Right kidney (tissue), 1 donor: ENCODE measurements at regions not wholly inside any gene's neighbourhood (a gene's known extent, or its start where the extent isn't known, plus 50 kb on each side); places are given as distances from the start of the nearest gene placed in this dataset.

Source experiments
- DNase-seq: peaks from one replicate; pipeline ENCODE4 v3.0.0-alpha.2; 2016

- no peak for DNase-seq
Observed at GRCh38 chr18:29653671-29654215, 1388.8 kb downstream of the DSC3 start.

GRCh38 chr18:29652797-29653196 lies 1389.7 kb downstream of the DSC3 start:
- DNase-seq = no peak

DNA sequence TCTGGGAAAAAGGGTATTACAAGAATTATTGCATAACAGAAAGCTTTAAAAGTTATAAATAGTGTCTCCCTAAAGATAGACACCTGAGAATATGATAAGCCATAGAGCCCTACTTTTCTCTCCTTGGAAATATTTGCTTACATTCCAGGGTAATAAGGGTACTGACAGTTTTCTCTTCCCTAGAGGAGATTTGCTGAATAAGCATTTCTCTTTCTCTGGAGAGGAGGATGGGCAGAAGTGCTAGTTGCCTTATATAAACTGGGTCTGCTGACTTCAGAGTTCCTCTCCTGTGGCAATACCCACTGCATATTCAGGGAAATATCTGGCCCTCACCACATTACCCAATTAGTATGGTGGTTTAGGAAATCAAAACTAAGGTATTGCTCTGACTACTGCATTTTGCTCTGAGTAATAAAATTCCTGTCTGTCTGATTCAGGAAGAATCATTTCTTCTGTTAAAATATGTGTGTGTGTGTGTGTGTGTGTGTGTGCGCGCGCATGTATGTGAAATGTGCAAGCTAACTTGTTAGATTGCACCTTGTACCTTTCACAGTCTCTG lies 1391.3 kb downstream of the DSC3 start:
- no peak for DNase-seq

DNA sequence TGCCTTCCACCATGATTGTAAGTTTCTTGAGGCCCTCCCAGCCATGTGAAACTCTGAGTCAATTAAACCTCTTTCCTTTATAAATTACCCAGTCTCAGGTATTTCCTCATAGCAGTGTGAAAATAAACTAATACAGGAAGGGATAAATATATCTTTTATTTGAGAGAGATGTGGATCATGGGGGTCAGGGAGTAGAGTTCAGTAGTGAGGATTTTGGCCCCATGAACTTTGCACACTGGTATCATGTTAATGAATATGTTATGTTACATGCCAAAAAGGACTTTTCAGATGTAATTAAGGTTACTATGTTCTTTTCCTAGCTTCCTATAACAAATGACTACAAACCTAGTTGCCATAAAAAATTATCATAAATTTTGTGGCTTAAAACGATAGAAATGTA lies 1393.7 kb downstream of the DSC3 start:
- no peak for DNase-seq

DNA sequence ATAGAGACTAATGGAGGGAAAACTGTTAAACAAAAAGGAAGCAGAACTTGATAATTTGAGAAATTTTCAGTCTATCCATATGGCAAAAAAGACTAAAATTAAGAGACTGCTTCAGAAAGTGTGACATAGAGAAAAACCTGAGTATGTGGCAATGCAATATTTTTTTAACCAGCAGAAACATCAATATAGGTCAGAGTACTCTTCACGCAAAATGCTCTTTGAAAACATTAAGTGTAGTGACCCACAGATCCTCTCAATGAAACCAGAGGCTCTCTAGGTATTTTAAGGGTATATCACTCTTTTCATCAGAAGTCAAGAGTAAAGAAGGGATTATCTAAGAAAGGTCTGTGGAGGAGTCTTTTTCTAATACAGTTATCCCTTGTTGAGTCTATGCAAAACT lies 1394.8 kb downstream of the DSC3 start:
- no peak for DNase-seq

GRCh38 chr18:29644276-29644675 lies 1398.3 kb downstream of the DSC3 start:
- no peak for DNase-seq

GRCh38 chr18:29629493-29630036 lies 1413.0 kb downstream of the DSC3 start:
- no peak for DNase-seq

- DNase-seq = no peak
Observed at GRCh38 chr18:29626094-29626493, 1416.4 kb downstream of the DSC3 start.

DNA sequence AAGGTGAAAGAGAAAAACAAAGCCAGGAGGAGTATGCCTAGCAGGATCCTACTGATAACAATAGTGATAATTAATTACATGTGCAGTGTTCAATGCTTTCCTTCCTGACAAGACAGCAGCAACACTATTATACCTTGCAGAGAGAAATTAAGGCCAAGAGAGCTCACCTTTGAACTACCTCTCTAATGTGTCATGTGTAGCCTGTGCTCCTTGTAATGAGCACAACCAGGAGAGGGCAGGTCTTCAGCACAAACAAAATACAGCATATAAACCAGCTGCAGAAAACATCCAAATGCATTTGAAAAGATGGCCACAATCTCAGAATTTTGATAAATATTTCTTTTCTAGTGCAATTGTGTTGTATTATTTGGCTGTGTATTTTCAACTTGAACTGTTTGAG lies 1425.7 kb downstream of the DSC3 start:
- no peak for DNase-seq

- DNase-seq = no peak
Observed at GRCh38 chr18:29608982-29609381, 1432.1 kb upstream of the CDH2 start.

DNA sequence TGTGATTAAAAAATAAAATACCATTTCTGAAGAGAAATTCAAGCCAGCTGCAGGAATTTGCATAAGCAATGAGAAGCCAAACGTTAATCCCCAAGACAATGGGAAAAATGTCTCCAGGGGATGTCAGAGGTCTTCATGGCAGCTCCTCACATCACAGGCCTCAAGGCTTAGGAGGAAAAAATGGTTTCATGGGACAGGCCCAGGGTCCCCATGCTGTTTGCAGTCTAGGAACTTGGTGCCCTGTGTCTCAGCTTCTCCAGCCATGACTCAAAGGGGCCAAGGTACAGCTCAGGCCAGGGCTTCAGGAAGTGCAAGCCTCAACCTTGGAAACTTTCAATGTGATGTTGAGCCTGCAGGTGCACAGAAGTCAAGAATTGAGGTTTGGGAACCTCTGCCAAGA lies 1428.4 kb upstream of the CDH2 start:
- DNase-seq = no peak

GRCh38 chr18:29596959-29597358 lies 1420.0 kb upstream of the CDH2 start:
- no peak for DNase-seq

DNA sequence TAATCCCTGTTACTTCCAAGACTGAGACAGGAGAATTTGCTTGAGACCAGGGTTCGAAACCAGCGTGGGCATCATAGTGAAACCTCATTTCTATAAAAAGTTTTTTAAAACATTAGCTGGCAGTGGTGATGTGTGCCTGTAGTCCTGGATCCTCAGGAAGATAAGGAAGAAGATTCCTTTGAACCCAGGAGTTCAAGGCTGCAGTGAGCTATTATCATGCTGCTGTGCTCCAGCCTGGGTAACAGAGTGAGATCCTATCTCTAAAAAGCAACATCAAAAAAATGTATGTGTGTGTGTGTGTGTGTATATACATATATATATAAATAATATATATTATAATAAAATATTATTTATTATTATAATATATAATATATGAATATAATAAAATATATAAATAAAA lies 1417.6 kb upstream of the CDH2 start:
- DNase-seq = no peak

GRCh38 chr18:29588446-29589100 lies 1411.6 kb upstream of the CDH2 start:
- no peak for DNase-seq

DNA sequence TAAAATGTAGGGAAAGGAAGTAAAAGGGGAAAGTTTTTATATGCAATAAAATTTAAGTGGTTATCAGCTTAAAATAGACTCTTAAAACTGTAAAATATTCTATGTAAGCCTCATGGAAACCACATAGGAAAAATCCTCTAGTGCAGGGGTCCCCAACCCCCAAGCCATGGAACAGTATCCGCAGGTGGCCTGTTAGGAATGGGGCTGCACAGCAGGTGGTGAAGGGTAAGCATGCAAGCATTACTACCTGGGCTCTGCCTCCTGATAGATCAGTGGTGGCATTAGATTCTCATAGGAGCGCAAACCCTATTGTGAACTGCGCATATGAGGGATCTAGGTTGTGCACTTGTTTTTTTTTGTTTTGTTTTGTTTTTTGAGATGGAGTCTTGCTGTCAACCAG lies 1409.3 kb upstream of the CDH2 start:
- DNase-seq = no peak

DNA sequence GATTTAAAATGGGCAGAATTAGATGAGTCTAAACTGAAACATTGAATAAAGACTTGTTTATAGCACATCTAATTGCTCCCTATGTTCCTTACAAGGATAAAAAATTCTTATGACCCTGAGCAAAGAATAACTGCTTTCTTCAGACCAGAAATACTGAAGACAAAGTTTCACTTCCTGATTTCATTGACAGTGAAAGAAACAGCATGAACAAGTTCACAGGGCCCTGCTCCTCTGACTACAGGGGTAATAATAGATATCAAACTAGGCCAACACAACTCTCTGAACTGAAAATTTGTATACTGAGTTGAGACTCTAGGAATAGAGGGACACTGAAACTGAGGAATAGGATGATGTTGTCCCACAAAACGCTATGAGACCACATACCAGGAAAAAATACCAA lies 1383.3 kb upstream of the CDH2 start:
- no peak for DNase-seq

DNA sequence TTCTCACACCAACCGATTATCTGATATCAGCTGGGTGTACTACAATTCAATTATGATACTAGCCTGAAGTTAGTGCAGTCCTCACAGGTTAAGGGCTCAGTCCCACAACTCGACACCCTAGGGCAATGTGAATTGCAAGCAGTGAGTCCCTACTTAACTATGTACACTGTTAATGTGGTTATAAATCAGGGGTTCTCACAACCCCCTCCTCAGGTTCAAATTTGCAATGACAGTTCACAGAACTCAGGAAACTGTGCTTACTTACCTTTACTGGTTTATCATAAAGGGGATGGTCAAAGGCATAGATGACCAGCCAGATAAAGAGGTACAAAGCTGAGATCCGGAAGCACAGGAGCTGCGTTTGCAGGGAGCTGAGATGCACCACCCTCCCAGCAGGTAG lies 1379.1 kb upstream of the CDH2 start:
- no peak for DNase-seq

GRCh38 chr18:29549759-29550158 lies 1372.8 kb upstream of the CDH2 start:
- DNase-seq = no peak

GRCh38 chr18:29547626-29548025 lies 1370.7 kb upstream of the CDH2 start:
- DNase-seq = no peak

GRCh38 chr18:29540548-29540947 lies 1363.6 kb upstream of the CDH2 start:
- no peak for DNase-seq

GRCh38 chr18:29531746-29532145 lies 1354.8 kb upstream of the CDH2 start:
- DNase-seq = no peak

DNA sequence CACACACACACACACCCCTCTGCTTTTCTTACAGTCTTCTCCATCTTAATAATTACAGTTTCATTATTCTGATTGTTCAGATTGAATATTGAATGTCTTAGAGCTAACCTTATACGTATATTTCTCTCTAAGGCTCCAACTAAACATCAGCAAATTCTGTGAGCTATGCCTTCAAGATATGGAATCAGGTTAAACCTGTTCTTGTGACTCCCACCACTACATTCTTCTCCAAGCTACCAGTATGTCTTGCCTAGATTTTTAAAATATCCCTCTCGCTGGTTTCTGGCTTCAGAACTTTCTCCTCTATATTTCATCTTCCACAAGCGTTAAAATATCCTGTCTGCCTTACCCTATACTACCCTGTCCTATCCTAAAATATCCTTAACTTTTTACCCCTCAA lies 1346.4 kb upstream of the CDH2 start:
- DNase-seq = no peak

DNA sequence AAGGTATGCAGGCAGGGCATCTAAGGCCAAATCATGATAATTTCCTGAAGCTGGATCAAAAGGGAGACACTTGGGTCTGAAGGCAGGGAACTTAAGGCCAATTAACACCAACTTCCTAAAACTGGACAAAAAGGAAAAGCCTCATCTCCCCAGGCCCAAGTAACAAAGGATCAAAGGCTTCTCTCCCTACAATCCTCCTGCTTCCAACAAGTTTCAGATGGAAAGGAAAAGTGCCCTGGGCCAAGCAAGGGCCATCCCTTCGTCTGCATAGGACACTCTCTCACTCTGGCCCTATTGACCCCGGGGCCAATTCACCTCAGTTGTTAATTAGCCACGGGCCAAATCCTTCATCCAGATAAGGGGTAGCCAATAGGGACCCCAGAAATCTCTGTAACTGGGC lies 1335.8 kb upstream of the CDH2 start:
- no peak for DNase-seq

GRCh38 chr18:29512203-29512602 lies 1335.3 kb upstream of the CDH2 start:
- DNase-seq = no peak
